ENCODE measurements at regions not wholly inside any gene's neighbourhood (a gene's known extent, or its start where the extent isn't known, plus 50 kb on each side); places are given as distances from the start of the nearest gene placed in this dataset.

DNA sequence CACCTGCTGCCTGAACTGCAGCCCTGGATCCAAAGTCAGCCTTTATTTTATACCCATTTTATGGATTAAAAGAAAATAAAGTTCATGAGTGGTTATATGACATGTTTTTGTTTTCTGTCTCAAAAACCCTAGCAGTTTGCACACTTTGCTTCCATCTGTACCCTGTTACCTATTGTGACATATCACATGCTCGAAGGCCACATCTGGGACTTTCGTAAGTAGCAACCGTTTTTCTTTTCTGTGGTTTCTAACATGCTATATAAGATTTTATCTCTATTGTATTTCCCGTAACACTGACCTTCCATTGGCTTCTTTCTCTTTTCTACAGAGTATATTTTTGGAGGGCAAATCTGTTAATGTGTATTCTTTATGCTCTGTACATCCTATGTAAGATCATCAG lies 1007.2 kb downstream of the PCDH9 start:
- 63 to 77% methylated on average over 4 of the region's 4 CpGs for WGBS, 2 donors

DNA sequence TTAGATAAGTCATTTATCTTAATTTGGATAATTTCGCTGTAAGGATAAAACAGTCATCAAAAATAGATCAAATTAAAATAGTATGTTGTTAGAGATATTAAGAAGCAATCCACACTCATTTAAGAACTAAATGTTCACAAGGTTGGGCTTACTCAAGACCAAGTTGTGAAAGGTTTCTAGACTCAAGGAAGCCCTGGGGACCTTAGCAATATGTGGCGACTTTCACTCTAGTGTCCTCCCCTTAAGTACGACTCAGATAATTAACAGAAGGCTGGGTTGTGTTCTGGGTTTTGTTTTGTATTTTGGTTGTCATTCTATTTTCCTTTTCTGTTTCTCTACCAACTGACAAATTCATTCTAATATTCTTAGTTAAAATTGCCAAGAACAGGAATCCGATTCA lies 1008.0 kb downstream of the PCDH9 start:
- no peaks in the 10 kb centered on the region for H3K27me3 ChIP-seq
- no peaks in the 10 kb centered on the region for H3K9me3 ChIP-seq
- WGBS, 2 donors: 79 to 85% methylated on average over 4 of the region's 4 CpGs
- H3K4me3 ChIP-seq: no peak overlapping the region
- no peak for ATAC-seq
- intact Hi-C loops (cut with DNase I): no loop called here
- TF ChIP-seq POLR2A (IDR thresholded peaks at IDR 0.05): no peak
- TF ChIP-seq, protein P1, sequence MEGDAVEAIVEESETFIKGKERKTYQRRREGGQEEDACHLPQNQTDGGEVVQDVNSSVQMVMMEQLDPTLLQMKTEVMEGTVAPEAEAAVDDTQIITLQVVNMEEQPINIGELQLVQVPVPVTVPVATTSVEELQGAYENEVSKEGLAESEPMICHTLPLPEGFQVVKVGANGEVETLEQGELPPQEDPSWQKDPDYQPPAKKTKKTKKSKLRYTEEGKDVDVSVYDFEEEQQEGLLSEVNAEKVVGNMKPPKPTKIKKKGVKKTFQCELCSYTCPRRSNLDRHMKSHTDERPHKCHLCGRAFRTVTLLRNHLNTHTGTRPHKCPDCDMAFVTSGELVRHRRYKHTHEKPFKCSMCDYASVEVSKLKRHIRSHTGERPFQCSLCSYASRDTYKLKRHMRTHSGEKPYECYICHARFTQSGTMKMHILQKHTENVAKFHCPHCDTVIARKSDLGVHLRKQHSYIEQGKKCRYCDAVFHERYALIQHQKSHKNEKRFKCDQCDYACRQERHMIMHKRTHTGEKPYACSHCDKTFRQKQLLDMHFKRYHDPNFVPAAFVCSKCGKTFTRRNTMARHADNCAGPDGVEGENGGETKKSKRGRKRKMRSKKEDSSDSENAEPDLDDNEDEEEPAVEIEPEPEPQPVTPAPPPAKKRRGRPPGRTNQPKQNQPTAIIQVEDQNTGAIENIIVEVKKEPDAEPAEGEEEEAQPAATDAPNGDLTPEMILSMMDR (IDR thresholded peaks at IDR 0.05): no peak
- H3K27ac ChIP-seq: no peak overlapping the region
- H3K36me3 ChIP-seq (replicated peaks in 1 of 2; ENCODE audit: insufficient read depth in 1 of 2, low read depth in 2 of 2): no peaks in the 10 kb centered on the region
- DNase-seq: no peak
- H3K4me1 ChIP-seq: no peaks in the 10 kb centered on the region

More for the DNA sequence above, 1007.2 kb downstream of the PCDH9 start:
- Histone ChIP-seq H3K27me3 (no peaks in the 10 kb centered on the region), H3K4me1 (no peaks in the 10 kb centered on the region), H3K36me3 (replicated peaks in 1 of 2; ENCODE audit: insufficient read depth in 1 of 2, low read depth in 2 of 2) (no peaks in the 10 kb centered on the region), H3K27ac (no peak overlapping the region), H3K9me3 (no peaks in the 10 kb centered on the region), H3K4me3 (no peak overlapping the region)
- ATAC-seq (no peak), DNase-seq (no peak)
- TF ChIP-seq, protein P1 (IDR thresholded peaks at IDR 0.05): no peak
- TF ChIP-seq POLR2A (IDR thresholded peaks at IDR 0.05): no peak
- intact Hi-C loops (cut with DNase I): no loop called here

GRCh38 chr13:66219506-66219905 lies 1010.6 kb downstream of the PCDH9 start:
- no peak for ATAC-seq
- WGBS, 2 donors: 43 to 50% methylated on average over 1 of the region's 1 CpG
- H3K9me3 ChIP-seq: no peaks in the 10 kb centered on the region

GRCh38 chr13:66218583-66218982 lies 1011.6 kb downstream of the PCDH9 start:
- Histone ChIP-seq H3K27ac (no peak overlapping the region), H3K4me3 (no peak overlapping the region), H3K36me3 (replicated peaks in 1 of 2; ENCODE audit: insufficient read depth in 1 of 2, low read depth in 2 of 2) (no peaks in the 10 kb centered on the region), H3K9me3 (no peaks in the 10 kb centered on the region), H3K4me1 (no peaks in the 10 kb centered on the region), H3K27me3 (no peaks in the 10 kb centered on the region)
- intact Hi-C loops (cut with DNase I): no loop called here
- DNase-seq (no peak), ATAC-seq (no peak)
- TF ChIP-seq, protein P1 (IDR thresholded peaks at IDR 0.05): no peak
- no peak for TF ChIP-seq POLR2A (IDR thresholded peaks at IDR 0.05)

More at GRCh38 chr13:66219506-66219905, 1010.6 kb downstream of the PCDH9 start:
- Histone ChIP-seq H3K27me3 (no peaks in the 10 kb centered on the region), H3K4me1 (no peaks in the 10 kb centered on the region), H3K4me3 (no peak overlapping the region), H3K36me3 (replicated peaks in 1 of 2; ENCODE audit: insufficient read depth in 1 of 2, low read depth in 2 of 2) (no peaks in the 10 kb centered on the region), H3K27ac (no peak overlapping the region)
- TF ChIP-seq POLR2A (IDR thresholded peaks at IDR 0.05): no peak
- TF ChIP-seq, protein P1 (IDR thresholded peaks at IDR 0.05): no peak
- intact Hi-C loops (cut with DNase I): no loop called here
- no peak for DNase-seq

GRCh38 chr13:66216728-66217127 lies 1013.4 kb downstream of the PCDH9 start:
- no peaks in the 10 kb centered on the region for H3K4me1 ChIP-seq
- H3K36me3 ChIP-seq (replicated peaks in 1 of 2; ENCODE audit: insufficient read depth in 1 of 2, low read depth in 2 of 2): no peaks in the 10 kb centered on the region
- H3K4me3 ChIP-seq: no peak overlapping the region
- 32 to 34% methylated on average over 6 of the region's 6 CpGs for WGBS, 2 donors
- TF ChIP-seq POLR2A (IDR thresholded peaks at IDR 0.05): no peak
- TF ChIP-seq, protein P1 (IDR thresholded peaks at IDR 0.05): no peak
- no peak for DNase-seq
- intact Hi-C loops (cut with DNase I): no loop called here
- no peak overlapping the region for H3K27ac ChIP-seq
- H3K9me3 ChIP-seq: no peaks in the 10 kb centered on the region
- no peak for ATAC-seq
- no peaks in the 10 kb centered on the region for H3K27me3 ChIP-seq
